Adrenal gland (tissue), 9 donors: ENCODE measurements at regions not wholly inside any gene's neighbourhood (a gene's known extent, or its start where the extent isn't known, plus 50 kb on each side); places are given as distances from the start of the nearest gene placed in this dataset.

Experiments
- DNase-seq, 7 donors: peaks; one replicate each; pipeline ENCODE4 v3.0.0-alpha.2; 2019 to 2020
- H3K27ac ChIP-seq, 5 donors: fragments of 200-600 bp; sonication (generic) in 4 of 5; 1 replicate in 3 of 5; 2 replicates in 2 of 5; pipeline versions ENCODE4 v1.5.1 to v1.8.0; 2016 to 2020; ENCODE audit warnings: mild to moderate bottlenecking in 1 of 5
- H3K27me3 ChIP-seq: fragments of 200-600 bp; 2 replicates; pipeline ENCODE4 v1.8.0; 2021
- H3K36me3 ChIP-seq, 2 donors: fragments of 200-600 bp; replicated peaks in 1 of 2; 1 replicate in 1 of 2; 2 replicates in 1 of 2; pipeline versions ENCODE4 v1.5.1 to v1.8.0; 2018 to 2022
- H3K4me1 ChIP-seq, 2 donors: fragments of 200-600 bp; replicated peaks in 1 of 2; 1 replicate in 1 of 2; 2 replicates in 1 of 2; pipeline versions ENCODE4 v1.5.1 to v1.8.0; 2018 to 2021
- H3K4me3 ChIP-seq, 4 donors: fragments of 200-600 bp; sonication (generic) in 3 of 4; one replicate each; pipeline ENCODE4 v1.5.1; 2016 to 2018
- H3K9me3 ChIP-seq, 3 donors: fragments of 200-600 bp; sonication (generic) in 1 of 3; replicated peaks in 1 of 3; 1 replicate in 2 of 3; 2 replicates in 1 of 3; pipeline versions ENCODE4 v1.5.1 to v1.8.0; 2016 to 2021
- CTCF ChIP-seq, 6 experiments: fragments of 450-650 bp in 4 of 6; fragments of 200-600 bp in 2 of 6; sonication (generic) in 1 of 6; IDR thresholded peaks; 1 replicate in 5 of 6; 2 replicates in 1 of 6; pipeline versions ENCODE4 v1.5.1 to v1.8.0; 2016 to 2021; ENCODE audit warnings: antibody characterized with exemption in 6 of 6, mild to moderate bottlenecking in 2 of 6, moderate library complexity in 1 of 6
- POLR2A ChIP-seq, 2 donors: fragments of 450-650 bp; IDR thresholded peaks; one replicate each; pipeline ENCODE4 v1.6.1; 2017; ENCODE audit warnings: antibody characterized with exemption in 2 of 2, mild to moderate bottlenecking in 2 of 2, moderate library complexity in 1 of 2
- WGBS, 4 donors: extraction: QIAGEN DNeasy Blood & Tissue Kit in 2 of 4; methylation state at CpG; one replicate each; pipeline versions ENCODE4 v1.1.5 to v1.1.7; 2013 to 2017; 5-methylcytosine and 5-hydroxymethylcytosine counted together
- intact Hi-C, 2 donors: fragments of 100-400 bp; cut with DNase I; formaldehyde crosslinking; loops; one replicate each; pipeline versions ENCODE4 v1.14.1 to v1.15.0; 2022 to 2023
- donor health status: healthy with polysubstance abuse.
- donor health status: Bipolar disorder and iron deficiency.
- donor health status: DM: yes; HTN: yes; CAD: no.
- donor health status: DM: no; HTN: no; CAD: no.
- donor health status: DM: no; HTN: no; CAD: no.

- intact Hi-C loops = no loop called here
- H3K27me3 ChIP-seq = no peaks in the 10 kb centered on the region
- H3K36me3 ChIP-seq = no peaks in the 10 kb centered on the region
- H3K4me3 ChIP-seq = no peak overlapping the region
- no peaks in the 10 kb centered on the region for H3K4me1 ChIP-seq
- H3K9me3 ChIP-seq = no peaks in the 10 kb centered on the region
- TF ChIP-seq CTCF (IDR thresholded peaks at IDR 0.05) (no peak), POLR2A (IDR thresholded peaks at IDR 0.05) (no peak)
- H3K27ac ChIP-seq = no peak overlapping the region
- DNase-seq = no peak
Measured at GRCh38 chr4:100962698-100963097, 384.6 kb downstream of the PPP3CA start.

- H3K9me3 ChIP-seq = no peaks in the 10 kb centered on the region
- no peaks in the 10 kb centered on the region for H3K27me3 ChIP-seq
- TF ChIP-seq CTCF (IDR thresholded peaks at IDR 0.05) = no peak
- TF ChIP-seq POLR2A (IDR thresholded peaks at IDR 0.05) = no peak
- intact Hi-C loops = no loop called here
- H3K36me3 ChIP-seq = no peaks in the 10 kb centered on the region
- H3K4me1 ChIP-seq = no peaks in the 10 kb centered on the region
- no peak overlapping the region for H3K27ac ChIP-seq
- DNase-seq = no peak
- no peak overlapping the region for H3K4me3 ChIP-seq
- WGBS, 4 donors = 69 to 77% (median 75%) methylated on average over 3 of the region's 3 CpGs
Measured at GRCh38 chr4:100960232-100960631, 387.1 kb downstream of the PPP3CA start.

DNA sequence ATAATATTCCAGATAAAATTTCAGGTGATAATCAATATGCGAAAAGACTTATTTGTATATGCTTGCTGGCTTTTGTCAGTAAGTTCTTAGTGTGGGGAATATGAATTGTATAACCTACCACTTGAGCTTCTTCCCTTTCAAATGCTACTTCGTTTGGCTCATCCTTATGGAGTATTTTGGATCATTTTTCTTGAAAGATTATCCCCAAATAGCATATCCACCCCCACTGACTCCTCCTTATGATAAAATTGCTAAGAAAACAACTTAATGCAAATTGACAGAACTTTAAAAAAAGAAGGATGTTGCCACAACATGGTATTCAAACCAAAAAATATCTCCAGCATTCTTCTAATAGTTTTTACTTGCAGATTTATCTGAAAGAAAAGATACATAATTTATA is 393.3 kb downstream of the PPP3CA start:
- H3K9me3 ChIP-seq = no peaks in the 10 kb centered on the region
- H3K27ac ChIP-seq = no peak overlapping the region
- WGBS, 4 donors = 75 to 84% (median 78%) methylated on average over 2 of the region's 2 CpGs
- H3K4me1 ChIP-seq = no peaks in the 10 kb centered on the region
- no peak overlapping the region for H3K4me3 ChIP-seq
- TF ChIP-seq CTCF (IDR thresholded peaks at IDR 0.05) (no peak), POLR2A (IDR thresholded peaks at IDR 0.05) (no peak)
- no peaks in the 10 kb centered on the region for H3K36me3 ChIP-seq
- intact Hi-C loops = no loop called here
- H3K27me3 ChIP-seq = no peaks in the 10 kb centered on the region
- no peak for DNase-seq

- Histone ChIP-seq H3K4me1 (no peaks in the 10 kb centered on the region), H3K4me3 (no peak overlapping the region), H3K27me3 (no peaks in the 10 kb centered on the region), H3K9me3 (no peaks in the 10 kb centered on the region), H3K36me3 (no peaks in the 10 kb centered on the region), H3K27ac (no peak overlapping the region)
- TF ChIP-seq POLR2A (IDR thresholded peaks at IDR 0.05) (no peak), CTCF (IDR thresholded peaks at IDR 0.05) (no peak)
- intact Hi-C loops = no loop called here
- DNase-seq = no peak
Measured at GRCh38 chr4:100953616-100954015, 393.7 kb downstream of the PPP3CA start.
